MM.1S (cell line): ENCODE measurements at regions not wholly inside any gene's neighbourhood (a gene's known extent, or its start where the extent isn't known, plus 50 kb on each side); places are given as distances from the start of the nearest gene placed in this dataset.

Source experiments
- DNase-seq: peaks from one replicate; pipeline ENCODE4 v3.0.0-alpha.2; 2015
- H2AFZ ChIP-seq: fragments of 300-600 bp; sonication (generic); 2 replicates; pipeline ENCODE4 v1.6.0; 2016; ENCODE audit warnings: antibody characterized with exemption, low read length
- H3F3A ChIP-seq: fragments of 300-600 bp; sonication (generic); 2 replicates; pipeline ENCODE4 v1.6.1; 2016; ENCODE audit warnings: mild to moderate bottlenecking, antibody characterized with exemption, low read length, moderate library complexity, mixed read lengths; ENCODE audit not compliant: insufficient read depth
- H3K27ac ChIP-seq: fragments of 300-600 bp; sonication (generic); 2 replicates; pipeline ENCODE4 v1.5.1; 2016; ENCODE audit warnings: mild to moderate bottlenecking, low read length
- H3K27me3 ChIP-seq: fragments of 300-600 bp; sonication (generic); replicated peaks from 2 replicates; pipeline ENCODE4 v1.6.0; 2016; ENCODE audit warnings: low read length; ENCODE audit not compliant: insufficient read depth
- H3K36me3 ChIP-seq: fragments of 300-600 bp; sonication (generic); replicated peaks from 2 replicates; pipeline ENCODE4 v1.6.1; 2016; ENCODE audit warnings: mild to moderate bottlenecking, low read length, mixed read lengths; ENCODE audit not compliant: insufficient read depth
- H3K4me1 ChIP-seq: fragments of 300-600 bp; sonication (generic); 2 replicates; pipeline ENCODE4 v1.6.1; 2016; ENCODE audit warnings: low read length, mixed read lengths
- H3K4me2 ChIP-seq: fragments of 300-600 bp; sonication (generic); 2 replicates; pipeline ENCODE4 v1.6.0; 2016; ENCODE audit warnings: low read depth, low read length
- H3K4me3 ChIP-seq: fragments of 300-600 bp; sonication (generic); 2 replicates; pipeline ENCODE4 v1.5.1; 2016; ENCODE audit warnings: low read length, mixed read lengths
- H3K79me2 ChIP-seq: fragments of 300-600 bp; sonication (generic); 2 replicates; pipeline ENCODE4 v1.6.1; 2016; ENCODE audit warnings: mixed run types, low read length, mixed read lengths
- H3K9ac ChIP-seq: fragments of 300-600 bp; sonication (generic); 2 replicates; pipeline ENCODE4 v1.6.1; 2016; ENCODE audit warnings: low read length, mixed read lengths
- H3K9me2 ChIP-seq: fragments of 300-600 bp; sonication (generic); replicated peaks from 2 replicates; pipeline ENCODE4 v1.6.1; 2016; ENCODE audit warnings: mild to moderate bottlenecking, low read length, mixed read lengths; ENCODE audit not compliant: insufficient read depth
- H3K9me3 ChIP-seq: fragments of 300-600 bp; sonication (generic); replicated peaks from 2 replicates; pipeline ENCODE4 v1.6.1; 2016; ENCODE audit warnings: mild to moderate bottlenecking, low read length, mixed read lengths; ENCODE audit not compliant: insufficient read depth
- H4K20me1 ChIP-seq: fragments of 300-600 bp; sonication (generic); 2 replicates; pipeline ENCODE4 v1.6.1; 2016; ENCODE audit warnings: mild to moderate bottlenecking, low read length, moderate library complexity, mixed read lengths; ENCODE audit not compliant: insufficient read depth
- CTCF ChIP-seq: fragments of 300-600 bp; sonication (generic); IDR thresholded peaks from 2 replicates; pipeline ENCODE4 v1.5.1; 2016; ENCODE audit warnings: antibody characterized with exemption, low read length, mixed read lengths
- EZH2 ChIP-seq: fragments of 300-600 bp; sonication (generic); optimal IDR thresholded peaks from 2 replicates; pipeline ENCODE3; 2017; ENCODE audit warnings: low read depth, mild to moderate bottlenecking, antibody characterized with exemption, low read length, mixed read lengths
- EZH2phosphoT487 ChIP-seq: fragments of 300-600 bp; sonication (generic); IDR thresholded peaks from 2 replicates; pipeline ENCODE4 v1.6.1; 2018; ENCODE audit warnings: antibody characterized with exemption, low read length

- no peak overlapping the region for H3K4me2 ChIP-seq
- no peaks in the 10 kb centered on the region for H3K27me3 ChIP-seq
Measured at GRCh38 chr1:112251766-112252506, 144.1 kb upstream of the CTTNBP2NL start.

GRCh38 chr1:112253366-112253765 lies 142.6 kb upstream of the CTTNBP2NL start:
- H3K4me1 ChIP-seq: no peaks in the 10 kb centered on the region

More at GRCh38 chr1:112251766-112252506, 144.1 kb upstream of the CTTNBP2NL start:
- DNase-seq: no peak
- TF ChIP-seq EZH2phosphoT487 (no peak), EZH2 (no peak), CTCF (no peak)
- Histone ChIP-seq H3K9me3 (no peaks in the 10 kb centered on the region), H3K4me3 (no peak overlapping the region), H3K9ac (no peak overlapping the region), H2AFZ (no peak overlapping the region), H3F3A (no peaks in the 10 kb centered on the region), H3K36me3 (no peaks in the 10 kb centered on the region), H4K20me1 (no peaks in the 10 kb centered on the region), H3K9me2 (no peaks in the 10 kb centered on the region), H3K79me2 (no peaks in the 10 kb centered on the region), H3K4me1 (no peaks in the 10 kb centered on the region), H3K27ac (no peak overlapping the region)

GRCh38 chr1:112255080-112255479 lies 140.9 kb upstream of the CTTNBP2NL start:
- no peak overlapping the region for H3K9ac ChIP-seq
- no peaks in the 10 kb centered on the region for H3K9me3 ChIP-seq
- H3K9me2 ChIP-seq: no peaks in the 10 kb centered on the region
- no peaks in the 10 kb centered on the region for H4K20me1 ChIP-seq
- H3K4me3 ChIP-seq: no peak overlapping the region
- H3K4me1 ChIP-seq: no peaks in the 10 kb centered on the region
- no peak overlapping the region for H3K4me2 ChIP-seq
- no peaks in the 10 kb centered on the region for H3F3A ChIP-seq
- no peaks in the 10 kb centered on the region for H3K27me3 ChIP-seq
- H3K27ac ChIP-seq: no peak overlapping the region
- H2AFZ ChIP-seq: no peak overlapping the region
- H3K79me2 ChIP-seq: no peaks in the 10 kb centered on the region
- DNase-seq: no peak
- no peak for TF ChIP-seq CTCF
- H3K36me3 ChIP-seq: no peaks in the 10 kb centered on the region

More at GRCh38 chr1:112253366-112253765, 142.6 kb upstream of the CTTNBP2NL start:
- Histone ChIP-seq H3K79me2 (no peaks in the 10 kb centered on the region), H3K27ac (no peak overlapping the region), H3K9ac (no peak overlapping the region), H3F3A (no peaks in the 10 kb centered on the region), H3K9me2 (no peaks in the 10 kb centered on the region), H2AFZ (no peak overlapping the region), H3K4me3 (no peak overlapping the region), H3K27me3 (no peaks in the 10 kb centered on the region), H3K4me2 (no peak overlapping the region), H3K9me3 (no peaks in the 10 kb centered on the region), H3K36me3 (no peaks in the 10 kb centered on the region), H4K20me1 (no peaks in the 10 kb centered on the region)
- TF ChIP-seq EZH2 (no peak), EZH2phosphoT487 (no peak), CTCF (no peak)
- no peak for DNase-seq
